GM12865 (cell line): ENCODE measurements at regions not wholly inside any gene's neighbourhood (a gene's known extent, or its start where the extent isn't known, plus 50 kb on each side); places are given as distances from the start of the nearest gene placed in this dataset.

Experiments used
- DNase-seq: peaks from one replicate; pipeline ENCODE4 v3.0.0; 2010; ENCODE audit warnings: low read depth
- H3K4me3 ChIP-seq: 2 replicates; pipeline ENCODE4 v1.5.1; 2011; ENCODE audit warnings: mild to moderate bottlenecking, low read depth, low read length, control low read depth
- TF ChIP-seq, protein P1 (sequence below): IDR thresholded peaks from 2 replicates; pipeline ENCODE4 v1.5.1; 2011; ENCODE audit warnings: low read length, control low read depth, low read depth, inconsistent platforms; ENCODE audit not compliant: insufficient read depth; ENCODE audit errors: missing control alignments

DNA sequence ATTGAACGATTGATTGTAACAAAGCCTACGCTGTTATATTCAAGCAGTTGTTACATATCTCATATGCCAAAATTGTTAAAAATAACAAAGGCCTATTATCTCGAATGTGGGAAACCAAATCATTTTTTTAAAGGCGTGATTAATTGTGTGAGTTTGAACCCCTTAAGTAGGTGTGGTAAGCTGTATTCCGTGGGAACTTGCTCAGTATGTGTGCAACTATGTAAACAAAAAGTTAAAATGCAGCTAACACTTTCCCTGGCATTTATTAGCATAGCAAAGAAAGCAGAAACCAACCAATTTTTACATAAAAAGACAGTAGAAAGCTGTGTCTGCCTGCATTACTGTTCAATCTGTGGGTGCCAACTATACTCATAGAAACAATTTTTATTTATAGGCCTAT, 166.0 kb upstream of the HAND2 start:
- DNase-seq, result no peak
- H3K4me3 ChIP-seq, result no peak overlapping the region
- TF ChIP-seq, protein P1, sequence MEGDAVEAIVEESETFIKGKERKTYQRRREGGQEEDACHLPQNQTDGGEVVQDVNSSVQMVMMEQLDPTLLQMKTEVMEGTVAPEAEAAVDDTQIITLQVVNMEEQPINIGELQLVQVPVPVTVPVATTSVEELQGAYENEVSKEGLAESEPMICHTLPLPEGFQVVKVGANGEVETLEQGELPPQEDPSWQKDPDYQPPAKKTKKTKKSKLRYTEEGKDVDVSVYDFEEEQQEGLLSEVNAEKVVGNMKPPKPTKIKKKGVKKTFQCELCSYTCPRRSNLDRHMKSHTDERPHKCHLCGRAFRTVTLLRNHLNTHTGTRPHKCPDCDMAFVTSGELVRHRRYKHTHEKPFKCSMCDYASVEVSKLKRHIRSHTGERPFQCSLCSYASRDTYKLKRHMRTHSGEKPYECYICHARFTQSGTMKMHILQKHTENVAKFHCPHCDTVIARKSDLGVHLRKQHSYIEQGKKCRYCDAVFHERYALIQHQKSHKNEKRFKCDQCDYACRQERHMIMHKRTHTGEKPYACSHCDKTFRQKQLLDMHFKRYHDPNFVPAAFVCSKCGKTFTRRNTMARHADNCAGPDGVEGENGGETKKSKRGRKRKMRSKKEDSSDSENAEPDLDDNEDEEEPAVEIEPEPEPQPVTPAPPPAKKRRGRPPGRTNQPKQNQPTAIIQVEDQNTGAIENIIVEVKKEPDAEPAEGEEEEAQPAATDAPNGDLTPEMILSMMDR, result no peak

DNA sequence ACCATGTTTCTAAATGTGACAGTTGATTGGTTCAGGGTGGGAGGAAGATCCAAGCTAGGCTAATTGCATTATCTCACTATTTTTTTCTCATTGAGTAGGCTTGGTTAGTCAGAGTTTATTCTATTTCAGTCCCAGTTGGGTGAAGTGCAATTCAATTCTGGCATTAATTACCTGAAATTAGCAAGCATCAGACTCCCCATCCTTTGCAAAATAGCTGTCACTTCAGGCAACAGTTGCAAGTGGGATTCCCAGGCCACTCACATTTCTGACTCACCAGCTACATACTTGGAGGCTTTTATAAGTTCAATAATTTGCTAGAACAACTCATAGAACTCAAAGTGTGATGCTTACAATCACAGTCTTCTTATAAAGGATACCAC, 155.8 kb upstream of the HAND2 start:
- TF ChIP-seq, protein P1, result no peak
- DNase-seq, result no peak
- H3K4me3 ChIP-seq, result no peak overlapping the region

DNA sequence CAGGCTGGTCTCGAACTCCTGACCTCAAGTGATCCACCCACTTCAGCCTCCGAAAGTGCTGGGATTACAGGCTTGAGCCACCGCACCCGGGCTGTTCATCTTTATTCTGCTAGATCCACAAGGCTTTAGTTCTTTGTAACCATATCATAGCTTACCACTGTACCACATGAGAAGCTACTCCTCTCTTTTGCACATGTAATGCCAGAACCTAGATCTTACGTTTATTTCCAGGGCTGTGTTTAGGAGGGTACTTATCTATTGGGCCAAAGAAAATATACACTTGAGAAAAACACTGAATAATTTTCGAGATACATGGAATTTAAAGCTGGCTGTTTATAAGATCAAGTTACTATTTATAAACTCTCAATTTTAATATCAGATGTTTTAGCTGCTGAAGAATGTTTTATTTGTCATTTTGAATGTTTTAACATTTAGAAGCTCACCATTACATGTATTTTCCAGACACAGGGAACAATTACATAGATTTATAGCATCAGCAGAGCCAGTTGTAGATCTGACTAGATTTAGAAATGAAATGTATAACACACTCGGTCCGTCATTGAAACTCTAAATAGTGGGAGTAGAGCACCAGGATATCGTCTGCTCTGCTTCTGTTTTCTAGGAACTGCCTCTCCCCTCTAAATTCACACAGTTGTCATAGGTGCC, 155.3 kb upstream of the HAND2 start:
- no peak overlapping the region for H3K4me3 ChIP-seq
- DNase-seq, result no peak
- TF ChIP-seq, protein P1, result no peak

DNA sequence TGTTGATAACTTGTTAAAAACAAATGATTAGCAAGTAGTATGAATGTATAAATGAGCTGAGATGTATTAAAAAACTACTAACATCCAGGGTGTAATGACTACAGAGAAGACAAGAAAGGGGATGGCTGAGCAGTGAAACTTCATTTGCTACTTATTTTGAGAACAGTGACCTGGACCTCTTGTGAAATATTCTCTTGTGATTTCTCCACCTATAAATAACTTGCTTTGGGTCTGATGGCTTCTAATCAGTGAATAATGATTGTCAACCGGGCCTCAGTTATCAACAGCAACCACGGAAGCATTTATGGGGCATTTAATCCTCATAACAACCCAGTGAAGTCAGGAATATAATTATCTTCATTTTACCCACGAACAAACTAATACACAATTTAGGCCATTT, 154.2 kb upstream of the HAND2 start:
- H3K4me3 ChIP-seq, result no peak overlapping the region
- TF ChIP-seq, protein P1, result no peak
- no peak for DNase-seq

DNA sequence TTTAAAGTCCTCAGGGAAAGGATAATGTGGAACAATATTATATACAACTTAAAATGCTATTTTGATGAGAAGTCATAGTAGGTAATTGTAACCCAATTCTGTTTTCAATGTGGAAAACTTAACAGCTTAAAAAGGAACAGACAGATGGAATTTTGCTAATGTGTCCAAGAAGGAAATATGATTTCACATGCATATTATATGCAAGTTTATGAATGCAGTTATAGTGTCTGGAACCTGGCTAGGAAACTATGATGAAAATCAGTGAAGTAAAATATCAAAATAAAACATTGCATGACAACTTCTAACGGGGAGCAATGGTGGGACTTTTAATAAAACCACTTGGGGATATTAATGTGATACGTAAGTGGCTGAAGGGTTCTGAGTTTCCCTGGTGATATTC, 152.6 kb upstream of the HAND2 start:
- no peak for DNase-seq
- TF ChIP-seq, protein P1, result no peak

DNA sequence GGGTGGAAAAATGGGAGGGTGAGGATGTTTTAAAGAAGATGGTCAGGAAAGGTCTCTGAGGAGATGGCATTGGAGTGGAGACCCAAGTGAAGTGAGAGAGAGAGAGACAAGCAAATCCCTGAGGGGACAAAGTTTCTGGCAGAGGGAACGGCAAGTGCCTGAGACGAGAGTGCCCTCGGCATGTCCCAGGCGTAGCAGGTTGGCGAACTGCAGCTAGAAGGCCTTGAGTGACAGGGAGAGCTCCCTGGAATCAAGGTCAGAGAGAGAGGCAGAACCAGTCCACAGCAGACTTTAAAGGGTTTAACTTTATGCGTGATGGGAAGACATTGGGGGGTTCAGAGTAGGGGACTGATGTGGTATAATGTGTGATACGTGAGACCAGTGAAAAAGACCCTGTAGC, 150.2 kb upstream of the HAND2 start:
- TF ChIP-seq, protein P1, result no peak
- DNase-seq, result no peak
- no peak overlapping the region for H3K4me3 ChIP-seq

More for the DNA sequence above, 152.6 kb upstream of the HAND2 start:
- no peak overlapping the region for H3K4me3 ChIP-seq

DNA sequence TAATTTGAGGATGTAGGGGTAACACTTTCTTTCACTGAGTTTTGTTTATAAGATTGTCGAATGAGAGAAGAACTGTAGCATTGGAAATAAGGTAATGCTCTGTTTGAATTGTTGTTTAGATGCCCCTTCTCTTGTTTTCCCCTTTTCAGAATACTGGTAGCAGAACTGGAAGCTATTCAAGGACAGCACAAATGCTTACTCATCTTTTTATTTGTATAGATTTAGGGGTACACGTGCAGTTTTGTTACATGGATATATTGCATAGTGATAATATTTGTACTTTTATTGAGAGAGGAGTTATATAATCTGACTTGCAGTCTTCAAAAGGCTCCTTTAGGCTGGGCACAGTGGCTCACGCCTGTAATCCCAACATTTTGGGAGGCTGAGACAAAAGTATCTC, 145.4 kb upstream of the HAND2 start:
- H3K4me3 ChIP-seq, result no peak overlapping the region
- no peak for DNase-seq
- TF ChIP-seq, protein P1, result no peak
